GM18511 (cell line): ENCODE measurements at regions not wholly inside any gene's neighbourhood (a gene's known extent, or its start where the extent isn't known, plus 50 kb on each side); places are given as distances from the start of the nearest gene placed in this dataset.
A peak's percentile ranks its signal among the peaks of the same experiment; 100 is the strongest.
"Not testable (repeated sequence)": the region's sequence is repeated elsewhere in the genome, so short reads cannot be mapped to it uniquely, and the experiment has no call there.

ENCODE experiments used
- ATAC-seq: cut with Tn5 transposase; IDR thresholded peaks from one replicate; pipeline ENCODE4 v1.9.1; 2021; ENCODE audit warnings: mild to moderate bottlenecking, moderate library complexity; ENCODE audit not compliant: unreplicated experiment

DNA sequence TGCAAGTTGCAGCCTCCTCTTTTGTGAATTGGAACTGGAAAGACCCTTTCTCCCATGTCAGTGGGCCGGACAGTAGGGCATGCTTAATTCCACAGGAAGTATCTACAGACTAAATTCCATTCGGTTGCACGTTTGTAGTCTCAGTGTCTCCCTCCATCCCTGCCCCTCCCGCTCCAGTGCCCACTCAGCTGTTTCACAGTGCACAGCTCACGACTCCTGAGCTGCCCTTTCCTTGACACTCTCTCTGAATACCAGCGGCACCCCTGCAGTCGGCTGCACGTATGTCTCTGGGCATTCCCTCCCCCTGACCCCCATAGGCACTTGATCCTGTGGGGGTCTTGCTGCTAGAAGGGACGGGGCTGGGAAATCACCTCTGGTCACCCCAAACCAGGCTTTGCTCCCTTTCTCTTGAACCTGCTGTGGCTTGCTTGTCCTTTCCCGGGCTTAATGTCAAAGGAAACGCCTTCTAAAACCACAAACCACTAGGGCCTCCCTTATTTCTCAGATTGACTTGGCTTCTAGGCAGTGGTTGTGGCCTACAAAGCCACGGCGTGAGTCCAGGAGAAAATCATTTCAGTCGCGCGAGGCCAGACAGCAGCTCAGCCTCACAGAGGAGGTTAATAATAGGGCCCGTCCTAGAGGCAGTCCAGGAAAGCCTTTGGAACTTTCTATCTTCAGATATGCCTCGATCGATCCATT lies 365.3 kb upstream of the PROX1 start:
- peak; percentile 75 for ATAC-seq

DNA sequence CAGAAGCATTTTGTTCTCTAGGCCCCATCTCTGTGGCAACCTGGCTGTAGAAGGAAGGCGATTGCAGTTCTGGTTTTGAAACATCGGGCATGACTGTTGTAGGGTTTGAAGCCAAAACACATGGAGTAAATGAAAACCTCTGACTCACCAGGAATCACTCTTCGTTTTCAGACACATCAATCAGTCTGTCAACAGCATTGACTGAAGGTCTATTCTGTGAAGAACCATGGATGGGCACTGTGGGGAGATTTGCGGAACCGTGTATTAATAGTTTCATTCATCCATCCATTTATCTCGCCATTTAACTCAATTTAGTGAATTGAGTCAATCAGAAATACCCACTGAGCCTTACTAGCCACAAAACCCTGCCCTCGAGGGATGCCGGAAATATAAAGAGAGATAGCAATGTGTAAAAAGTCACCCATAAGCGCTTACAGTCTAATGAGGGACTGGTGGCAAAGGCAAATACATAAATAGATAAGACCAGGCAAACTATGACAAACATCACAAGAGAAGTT lies 364.6 kb upstream of the PROX1 start:
- no peak for ATAC-seq

DNA sequence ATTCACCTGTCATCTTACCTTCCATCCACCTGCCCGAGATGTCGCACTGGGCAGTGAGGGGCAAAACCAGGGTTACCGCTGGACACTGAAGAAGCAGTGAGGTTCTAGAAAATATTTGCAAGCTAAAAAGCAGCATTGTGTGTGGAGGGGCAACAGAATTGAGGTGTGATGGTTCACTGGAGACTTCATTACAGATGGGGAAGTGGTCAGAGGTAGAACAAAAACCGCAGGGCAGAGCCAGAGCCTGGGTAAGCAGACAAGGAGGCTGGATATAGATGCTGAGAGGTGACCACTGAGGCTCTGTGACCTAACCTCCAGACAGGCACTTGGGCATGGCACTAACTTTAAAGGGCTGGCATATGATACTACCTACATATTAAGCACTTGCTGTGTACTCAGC lies 363.9 kb upstream of the PROX1 start:
- no peak for ATAC-seq

DNA sequence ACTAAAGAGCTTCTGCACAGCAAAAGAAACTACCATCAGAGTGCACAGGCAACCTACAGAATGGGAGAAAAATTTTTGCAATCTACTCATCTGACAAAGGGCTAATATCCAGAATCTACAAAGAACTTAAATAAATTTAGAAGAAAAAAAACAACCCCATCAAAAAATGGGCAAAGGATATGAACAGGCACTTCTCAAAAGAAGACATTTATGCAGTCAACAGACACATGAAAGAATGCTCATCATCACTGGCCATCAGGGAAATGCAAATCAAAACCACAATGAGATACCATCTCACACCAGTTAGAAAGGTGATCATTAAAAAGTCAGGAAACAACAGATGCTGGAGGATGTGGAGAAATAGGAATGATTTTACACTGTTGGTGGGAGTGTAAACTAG lies 351.0 kb upstream of the PROX1 start:
- ATAC-seq, result not testable (repeated sequence)

- no peak for ATAC-seq
These were observed 346.5 kb upstream of the PROX1 start for GRCh38 chr1:213641312-213641711.

- ATAC-seq, result no peak
These were observed 344.4 kb upstream of the PROX1 start for GRCh38 chr1:213643360-213643759.

DNA sequence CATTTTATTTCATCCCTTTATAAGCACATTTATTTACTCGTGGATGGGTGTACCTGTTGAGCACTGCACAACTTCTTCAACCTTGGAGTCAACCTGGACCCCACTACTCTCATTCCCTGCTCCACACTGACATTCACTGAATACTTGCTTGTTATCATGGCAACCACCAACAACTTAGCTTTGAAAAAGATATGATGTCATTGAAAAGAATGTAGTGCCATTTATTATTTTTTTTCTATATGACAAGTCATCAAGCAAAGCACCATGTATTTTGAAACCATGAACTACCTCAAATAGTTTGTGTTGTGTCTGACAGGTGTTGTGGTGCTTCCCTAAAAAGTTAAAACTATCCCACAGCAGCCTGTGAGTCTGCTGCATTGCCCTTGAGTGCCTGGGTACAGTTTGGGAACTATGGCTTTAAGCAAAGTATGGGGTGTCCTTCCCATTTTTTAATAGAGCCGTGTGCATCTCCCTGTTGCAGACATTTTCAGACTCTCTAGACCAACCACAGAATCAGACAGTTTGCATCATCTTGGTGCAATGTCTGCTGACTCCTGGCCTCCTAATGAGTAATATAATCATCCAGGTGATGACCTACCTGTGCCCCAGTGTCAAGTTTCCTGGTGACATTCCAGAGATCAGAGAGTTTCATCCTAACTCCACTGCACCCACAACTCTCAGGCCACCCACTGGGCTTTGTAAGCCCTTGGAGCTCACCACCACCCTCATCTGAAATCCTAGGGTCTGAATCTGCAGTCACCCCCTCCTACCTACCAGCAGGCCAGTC lies 339.7 kb upstream of the PROX1 start:
- no peak for ATAC-seq

- ATAC-seq, result no peak
These were observed 338.4 kb upstream of the PROX1 start for GRCh38 chr1:213649373-213649772.

DNA sequence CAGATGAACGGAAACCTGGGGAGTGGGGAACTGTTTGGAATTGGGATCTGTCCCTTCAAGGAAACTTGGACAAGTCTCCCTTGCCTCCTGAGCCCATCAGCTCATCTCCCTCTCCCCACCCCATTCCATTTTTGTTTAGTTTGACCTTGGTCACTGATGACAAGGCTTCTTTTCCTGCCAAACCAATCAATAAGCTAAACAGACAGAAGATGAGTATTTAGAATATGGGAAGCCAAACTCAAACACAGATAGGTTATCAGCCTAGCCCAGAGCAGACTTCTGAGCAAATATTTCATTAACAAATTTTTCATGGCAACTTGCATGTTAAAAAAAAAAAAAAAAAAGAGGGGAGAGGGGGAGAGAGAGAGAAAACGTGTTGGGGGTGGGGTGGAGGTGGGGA lies 337.2 kb upstream of the PROX1 start:
- ATAC-seq, result no peak

DNA sequence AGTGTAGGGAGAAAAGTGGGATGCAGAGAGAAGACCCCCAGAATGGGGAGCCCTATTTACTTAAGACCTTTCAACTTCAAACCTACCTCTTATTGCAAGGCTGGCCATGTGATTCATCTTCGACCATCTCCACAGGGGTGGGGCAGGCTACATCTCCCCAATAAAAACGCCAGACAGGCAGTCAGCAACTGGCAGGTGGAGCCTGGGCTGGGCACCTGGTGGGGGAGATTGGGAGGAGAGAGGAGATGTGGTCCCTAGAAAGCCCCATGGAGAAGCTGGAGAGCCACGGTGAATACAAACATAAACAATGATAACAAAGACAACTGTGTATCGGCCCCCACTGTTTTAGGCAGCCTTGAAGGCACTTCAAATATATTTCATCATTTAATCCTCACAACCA lies 336.7 kb upstream of the PROX1 start:
- ATAC-seq, result no peak

DNA sequence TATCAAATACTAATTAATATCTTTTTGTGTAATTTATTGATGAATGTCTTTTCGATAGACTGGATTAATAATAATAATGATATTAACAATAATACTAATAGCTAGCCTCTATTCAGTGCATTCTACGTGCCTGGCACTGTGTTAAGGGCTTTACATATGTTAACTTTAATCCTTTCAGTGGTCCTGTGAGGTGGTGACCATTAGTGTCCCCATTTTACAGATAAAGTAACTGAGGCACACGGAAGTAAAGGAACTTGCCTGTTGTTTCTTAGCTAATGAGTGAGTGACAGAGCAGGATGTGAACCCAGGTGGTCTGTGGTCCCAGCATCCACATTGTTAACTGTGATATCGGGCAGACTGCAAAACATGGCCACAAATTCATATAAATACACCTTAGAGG lies 335.7 kb upstream of the PROX1 start:
- ATAC-seq, result no peak

DNA sequence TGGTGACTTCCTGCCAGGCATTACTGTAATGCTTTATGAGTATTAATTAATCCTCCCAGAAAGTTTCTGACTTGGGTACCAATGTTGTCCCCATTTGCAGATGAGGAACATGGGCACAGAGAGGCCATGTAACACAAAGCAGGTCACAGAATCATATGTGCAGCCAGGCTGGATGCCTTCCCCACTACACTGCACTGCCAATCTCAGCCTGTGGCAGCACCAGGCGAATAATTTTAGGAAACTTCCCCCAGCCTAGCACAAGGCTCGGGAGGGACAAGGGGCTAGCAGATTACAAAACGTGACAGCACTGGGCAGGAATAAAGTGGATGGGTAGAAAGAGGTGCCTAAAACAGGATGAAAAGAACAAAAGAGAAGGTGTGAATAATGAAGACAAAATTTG lies 331.7 kb upstream of the PROX1 start:
- no peak for ATAC-seq

DNA sequence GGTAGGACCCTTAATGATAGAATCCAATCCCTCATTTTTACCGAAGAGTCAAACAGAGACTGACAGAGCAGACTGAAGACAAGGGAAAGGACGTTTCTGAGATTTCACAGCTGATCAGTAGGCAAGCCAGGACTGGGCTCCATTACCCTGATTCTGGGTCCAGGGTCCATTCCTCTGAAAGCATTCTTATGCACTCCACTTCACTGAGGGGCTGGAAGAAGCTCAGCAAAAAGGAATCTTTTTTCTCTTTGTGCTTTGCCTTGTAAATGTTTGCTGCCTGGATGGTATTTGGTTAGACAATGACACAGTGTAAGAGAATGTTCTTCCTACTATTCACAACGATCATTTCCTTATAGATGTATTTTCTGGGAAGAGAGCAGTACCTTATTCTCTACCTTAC lies 331.3 kb upstream of the PROX1 start:
- no peak for ATAC-seq

DNA sequence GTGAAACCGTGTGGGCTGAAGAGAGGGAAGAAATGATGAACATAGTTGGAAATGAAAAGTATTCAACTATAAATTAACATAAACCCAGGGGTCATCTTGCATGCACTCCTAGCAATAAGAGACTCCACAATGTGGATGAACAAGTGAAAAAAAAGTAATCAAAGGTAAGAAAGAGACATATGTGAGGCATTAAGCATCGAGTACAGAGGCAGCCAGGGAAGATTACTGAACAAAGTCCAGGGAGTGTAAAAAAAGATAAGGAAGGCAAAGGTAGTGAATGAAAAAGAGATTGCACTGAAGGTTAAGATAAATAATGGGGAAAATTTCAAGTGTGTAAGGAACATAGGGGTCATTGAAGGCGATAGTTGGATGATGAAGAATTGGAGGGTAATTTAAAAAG lies 330.8 kb upstream of the PROX1 start:
- ATAC-seq, result no peak

- no peak for ATAC-seq
These were observed 329.9 kb upstream of the PROX1 start for GRCh38 chr1:213657879-213658278.

DNA sequence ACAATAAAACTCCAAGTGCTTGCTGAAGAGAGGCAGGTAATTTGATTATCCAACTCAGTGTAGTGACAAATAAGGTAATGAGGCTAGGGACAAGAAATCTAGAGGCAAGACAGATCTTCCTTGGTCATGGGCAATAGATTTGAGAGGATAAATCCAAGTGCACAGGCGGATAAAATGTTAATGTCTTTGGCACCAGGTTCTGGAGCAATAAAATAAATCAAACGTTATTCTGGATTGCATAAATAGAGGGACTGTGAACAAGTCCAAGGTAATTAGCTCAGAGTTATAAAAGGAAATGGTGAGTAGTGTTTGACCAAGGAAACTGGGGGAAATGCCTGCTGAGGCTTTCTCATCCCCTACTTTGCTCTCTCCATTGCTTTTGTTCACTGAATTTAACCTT lies 329.3 kb upstream of the PROX1 start:
- no peak for ATAC-seq

DNA sequence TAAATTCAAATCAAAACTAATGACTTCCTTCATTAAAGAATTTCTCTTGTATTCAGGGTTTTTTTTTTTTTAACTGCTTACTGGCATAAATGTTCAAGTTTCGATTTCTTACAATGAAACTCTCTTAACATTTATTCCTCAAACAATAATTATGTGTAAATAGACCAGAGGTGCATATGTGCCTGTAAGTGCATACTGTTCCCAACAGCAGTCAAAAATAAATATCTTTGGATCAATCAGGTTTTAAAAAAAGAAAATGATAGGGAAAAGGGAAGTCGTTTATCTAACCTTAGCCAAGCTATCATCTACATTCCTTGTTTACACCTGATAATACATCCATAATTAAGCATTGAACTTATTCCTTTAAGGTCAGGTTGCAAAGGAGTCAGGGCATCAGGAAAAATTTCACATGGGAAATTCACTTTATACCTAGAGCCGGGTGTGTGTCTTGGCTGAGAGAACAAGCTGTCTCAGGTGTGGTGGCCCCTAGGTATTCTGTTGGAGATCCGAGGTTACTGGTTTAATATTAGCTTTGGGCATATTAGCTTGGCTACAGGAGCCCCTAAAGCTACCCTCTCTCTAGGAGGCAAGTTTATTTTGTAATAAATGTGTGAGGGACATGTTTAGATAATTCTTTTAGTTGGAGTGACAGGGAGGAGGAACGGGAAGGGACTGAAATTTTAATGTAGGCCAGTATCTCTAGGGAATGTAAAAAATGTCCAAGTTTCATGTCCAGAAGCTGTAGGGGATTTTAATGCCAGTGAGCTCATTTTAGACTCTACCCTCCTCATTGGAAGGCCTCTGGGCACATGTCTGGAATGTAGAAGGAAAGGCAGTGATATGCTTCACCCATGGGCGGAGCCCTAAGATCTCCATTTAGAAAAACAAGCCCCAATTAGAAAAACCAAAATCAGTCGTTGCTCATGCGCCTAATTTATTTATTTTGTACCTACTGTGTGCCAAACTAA lies 327.9 kb upstream of the PROX1 start:
- ATAC-seq, result no peak

- ATAC-seq, result no peak
These were observed 326.5 kb upstream of the PROX1 start for GRCh38 chr1:213661302-213661701.

GRCh38 chr1:213666113-213666512 lies 321.7 kb upstream of the PROX1 start:
- ATAC-seq, result no peak

GRCh38 chr1:213666922-213667321 lies 320.9 kb upstream of the PROX1 start:
- no peak for ATAC-seq

DNA sequence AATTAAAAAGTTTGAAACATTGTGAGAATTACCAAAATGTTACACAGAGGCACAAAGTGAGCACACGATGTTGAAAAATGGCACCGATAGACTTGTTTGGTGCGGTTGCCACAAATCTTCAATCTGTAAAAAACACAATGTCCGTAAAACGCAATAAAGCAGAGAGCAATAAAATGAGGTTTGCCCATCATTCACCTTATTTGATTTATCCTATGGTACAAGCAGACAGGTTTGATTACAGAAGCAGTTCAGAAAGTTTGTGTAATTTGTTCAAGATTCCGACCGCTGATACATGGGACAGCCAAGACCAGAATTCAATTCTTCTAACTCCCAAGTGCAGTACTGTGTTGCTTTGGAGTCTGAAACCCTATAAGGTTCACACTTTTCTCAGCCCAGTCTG lies 318.3 kb upstream of the PROX1 start:
- no peak for ATAC-seq
